ENCODE measurements at regions not wholly inside any gene's neighbourhood (a gene's known extent, or its start where the extent isn't known, plus 50 kb on each side); places are given as distances from the start of the nearest gene placed in this dataset.

DNA sequence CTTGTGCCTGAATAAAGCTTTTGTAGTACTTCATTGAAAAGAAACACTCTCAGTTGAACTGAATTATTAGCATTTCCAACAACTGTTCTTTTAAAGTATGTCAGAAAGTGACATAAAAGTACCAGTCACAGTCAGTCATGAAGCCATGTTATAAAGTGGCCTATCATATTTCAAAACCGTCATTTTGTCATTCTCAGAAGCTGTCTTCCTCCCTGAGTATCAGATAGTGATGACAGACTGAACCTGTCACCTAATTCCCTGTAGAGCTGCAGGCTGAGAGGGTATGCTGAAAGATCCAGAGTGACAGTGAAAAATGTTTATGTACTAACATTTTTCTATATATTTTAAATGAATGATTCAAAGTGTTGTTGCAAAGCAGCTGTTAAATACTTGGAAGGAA, 1121.7 kb upstream of the PRMT6 start:
- in situ Hi-C loops (cut with MboI; ENCODE audit: low sequenced_read_pairs, unreplicated experiment) = no loop called here
- TF ChIP-seq, protein P1, sequence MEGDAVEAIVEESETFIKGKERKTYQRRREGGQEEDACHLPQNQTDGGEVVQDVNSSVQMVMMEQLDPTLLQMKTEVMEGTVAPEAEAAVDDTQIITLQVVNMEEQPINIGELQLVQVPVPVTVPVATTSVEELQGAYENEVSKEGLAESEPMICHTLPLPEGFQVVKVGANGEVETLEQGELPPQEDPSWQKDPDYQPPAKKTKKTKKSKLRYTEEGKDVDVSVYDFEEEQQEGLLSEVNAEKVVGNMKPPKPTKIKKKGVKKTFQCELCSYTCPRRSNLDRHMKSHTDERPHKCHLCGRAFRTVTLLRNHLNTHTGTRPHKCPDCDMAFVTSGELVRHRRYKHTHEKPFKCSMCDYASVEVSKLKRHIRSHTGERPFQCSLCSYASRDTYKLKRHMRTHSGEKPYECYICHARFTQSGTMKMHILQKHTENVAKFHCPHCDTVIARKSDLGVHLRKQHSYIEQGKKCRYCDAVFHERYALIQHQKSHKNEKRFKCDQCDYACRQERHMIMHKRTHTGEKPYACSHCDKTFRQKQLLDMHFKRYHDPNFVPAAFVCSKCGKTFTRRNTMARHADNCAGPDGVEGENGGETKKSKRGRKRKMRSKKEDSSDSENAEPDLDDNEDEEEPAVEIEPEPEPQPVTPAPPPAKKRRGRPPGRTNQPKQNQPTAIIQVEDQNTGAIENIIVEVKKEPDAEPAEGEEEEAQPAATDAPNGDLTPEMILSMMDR (IDR thresholded peaks at IDR 0.05; ENCODE audit: borderline replicate concordance, control extremely low read depth, extremely low read depth, insufficient read depth, missing control alignments) = no peak
- no peak for DNase-seq (ENCODE audit: low spot score)

DNA sequence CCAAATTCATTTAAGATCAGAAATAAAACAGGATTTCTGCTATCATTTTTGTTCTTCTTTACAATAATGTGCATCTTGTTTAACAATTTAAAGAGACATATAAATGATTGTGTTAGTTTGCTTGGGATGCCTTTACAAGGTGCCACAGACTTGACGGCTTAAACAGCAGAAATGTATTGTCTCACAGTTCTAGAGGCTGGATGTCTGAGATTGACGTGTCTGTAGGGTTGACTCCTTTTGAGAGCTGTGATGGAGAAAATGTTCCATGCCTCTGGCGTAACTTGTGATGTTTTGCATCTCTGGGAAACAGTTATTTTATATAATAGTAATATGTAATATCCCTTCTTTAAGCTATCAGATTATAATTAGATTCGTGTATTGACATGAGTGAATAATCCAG, 1091.6 kb upstream of the PRMT6 start:
- TF ChIP-seq, protein P1 (IDR thresholded peaks at IDR 0.05; ENCODE audit: borderline replicate concordance, control extremely low read depth, extremely low read depth, insufficient read depth, missing control alignments) = no peak
- no peak for DNase-seq (ENCODE audit: low spot score)
- in situ Hi-C loops (cut with MboI; ENCODE audit: low sequenced_read_pairs, unreplicated experiment) = no loop called here

DNA sequence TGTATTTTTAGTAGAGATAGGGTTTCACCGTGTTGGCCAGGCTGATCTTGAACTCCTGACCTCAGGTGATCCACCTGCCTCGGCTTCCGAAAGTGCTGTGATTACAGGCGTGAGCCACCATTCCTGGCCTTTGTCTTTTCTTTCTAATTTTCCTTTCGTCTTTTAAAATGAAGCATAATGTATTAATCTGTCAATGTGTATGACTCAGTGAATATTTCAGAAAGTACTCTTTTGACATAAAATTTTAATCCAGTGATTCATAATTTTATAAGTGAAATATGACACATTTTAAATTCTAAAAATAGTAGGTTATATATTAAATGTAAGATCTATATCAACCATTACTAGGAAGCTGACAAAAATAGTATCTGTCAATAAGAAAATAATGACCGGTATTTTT, 1059.0 kb upstream of the PRMT6 start:
- no peak for DNase-seq (ENCODE audit: low spot score)
- in situ Hi-C loops (cut with MboI; ENCODE audit: low sequenced_read_pairs, unreplicated experiment) = no loop called here
- TF ChIP-seq, protein P1 (IDR thresholded peaks at IDR 0.05; ENCODE audit: borderline replicate concordance, control extremely low read depth, extremely low read depth, insufficient read depth, missing control alignments) = no peak

DNA sequence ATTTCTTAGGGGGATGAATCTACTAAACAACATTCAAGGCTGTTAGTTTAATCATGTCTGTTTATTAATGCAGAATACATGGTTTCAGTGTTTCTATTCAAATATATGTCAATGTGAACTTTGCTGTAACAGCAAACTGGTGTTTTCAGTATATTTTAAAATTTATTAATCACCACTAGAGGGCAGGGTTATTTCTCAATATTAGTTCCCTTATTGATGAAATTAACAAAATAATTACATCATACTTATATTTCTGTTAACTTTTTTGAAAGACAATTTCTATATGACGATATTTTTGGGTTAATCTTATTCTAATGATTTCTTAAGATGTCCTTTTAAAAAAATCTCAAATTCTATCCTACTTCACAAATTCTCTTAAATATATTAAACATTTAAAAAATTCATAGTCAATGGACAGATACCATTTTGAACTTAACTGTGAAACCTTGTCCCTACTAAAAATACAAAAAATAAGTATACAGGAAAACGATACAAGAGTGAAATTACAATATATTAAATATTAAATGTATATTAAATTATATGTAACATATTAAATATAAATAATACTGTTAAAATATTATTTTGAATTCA, 1034.1 kb upstream of the PRMT6 start:
- no peak for DNase-seq (ENCODE audit: low spot score)
- TF ChIP-seq, protein P1 (IDR thresholded peaks at IDR 0.05; ENCODE audit: borderline replicate concordance, control extremely low read depth, extremely low read depth, insufficient read depth, missing control alignments) = no peak
- in situ Hi-C loops (cut with MboI; ENCODE audit: low sequenced_read_pairs, unreplicated experiment) = no loop called here

DNA sequence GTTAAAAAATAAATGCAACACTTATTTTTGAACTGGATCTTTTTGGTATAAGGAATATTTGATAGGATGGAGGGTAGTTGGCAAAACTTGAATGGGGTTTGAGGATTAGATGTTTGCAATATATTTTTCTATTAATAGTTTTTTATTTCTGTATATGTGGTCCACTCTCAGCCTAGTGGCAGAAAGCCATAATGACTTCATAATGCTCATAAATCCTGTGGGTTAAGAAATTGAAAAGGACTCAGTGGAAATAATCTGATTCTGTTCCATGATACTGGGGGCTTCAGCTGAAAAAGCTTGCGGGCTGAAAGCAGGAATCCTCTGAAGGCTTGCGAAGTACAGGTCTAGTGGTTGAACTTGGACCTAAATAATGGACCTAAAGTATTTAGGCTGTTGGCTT, 1028.6 kb upstream of the PRMT6 start:
- in situ Hi-C loops (cut with MboI; ENCODE audit: low sequenced_read_pairs, unreplicated experiment) = no loop called here
- TF ChIP-seq, protein P1 (IDR thresholded peaks at IDR 0.05; ENCODE audit: borderline replicate concordance, control extremely low read depth, extremely low read depth, insufficient read depth, missing control alignments) = no peak
- DNase-seq (ENCODE audit: low spot score) = no peak

DNA sequence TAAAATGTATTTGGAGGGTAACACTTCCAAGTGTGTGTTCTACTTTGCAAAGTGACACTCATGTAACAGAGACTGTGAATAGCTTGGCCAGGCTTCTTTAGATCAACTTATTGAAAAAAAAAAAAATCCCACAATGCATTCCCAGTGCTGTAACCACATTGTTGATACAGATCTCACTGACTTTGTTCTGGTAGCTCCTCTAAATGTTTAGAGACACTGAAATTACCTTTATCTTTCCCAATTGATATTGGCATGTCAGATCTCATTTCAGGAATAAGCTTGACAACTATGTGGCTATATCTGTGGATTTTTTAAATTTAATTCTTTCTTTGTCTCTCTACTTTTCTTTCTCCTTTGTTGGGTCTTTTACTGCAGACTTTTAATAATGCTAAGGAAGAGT, 1018.9 kb upstream of the PRMT6 start:
- in situ Hi-C loops (cut with MboI; ENCODE audit: low sequenced_read_pairs, unreplicated experiment) = no loop called here
- no peak for DNase-seq (ENCODE audit: low spot score)
- TF ChIP-seq, protein P1 (IDR thresholded peaks at IDR 0.05; ENCODE audit: borderline replicate concordance, control extremely low read depth, extremely low read depth, insufficient read depth, missing control alignments) = no peak

Measured in GM13976 (cell line).